ENCODE measurements at regions not wholly inside any gene's neighbourhood (a gene's known extent, or its start where the extent isn't known, plus 50 kb on each side); places are given as distances from the start of the nearest gene placed in this dataset.

DNA sequence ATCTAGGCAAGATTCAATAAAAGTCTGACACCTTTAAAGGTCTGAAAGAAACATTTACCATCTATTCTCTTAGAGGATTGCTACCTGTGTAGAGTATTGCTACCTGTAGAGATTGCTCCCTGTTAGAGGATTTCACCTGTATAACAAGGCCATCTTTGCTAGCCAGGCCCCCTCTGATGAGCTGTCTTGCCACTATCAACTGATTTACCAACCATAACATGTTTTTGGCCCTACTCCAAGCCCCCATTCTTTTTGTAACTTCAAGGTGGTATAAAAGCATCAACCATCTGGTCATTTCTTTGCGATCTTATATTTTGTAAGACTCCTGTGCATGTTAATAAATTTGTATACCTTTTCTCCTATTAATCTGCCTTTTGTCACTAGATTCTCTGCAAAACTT is 424.7 kb upstream of the CAMK1G start:
- TF ChIP-seq, protein P1, sequence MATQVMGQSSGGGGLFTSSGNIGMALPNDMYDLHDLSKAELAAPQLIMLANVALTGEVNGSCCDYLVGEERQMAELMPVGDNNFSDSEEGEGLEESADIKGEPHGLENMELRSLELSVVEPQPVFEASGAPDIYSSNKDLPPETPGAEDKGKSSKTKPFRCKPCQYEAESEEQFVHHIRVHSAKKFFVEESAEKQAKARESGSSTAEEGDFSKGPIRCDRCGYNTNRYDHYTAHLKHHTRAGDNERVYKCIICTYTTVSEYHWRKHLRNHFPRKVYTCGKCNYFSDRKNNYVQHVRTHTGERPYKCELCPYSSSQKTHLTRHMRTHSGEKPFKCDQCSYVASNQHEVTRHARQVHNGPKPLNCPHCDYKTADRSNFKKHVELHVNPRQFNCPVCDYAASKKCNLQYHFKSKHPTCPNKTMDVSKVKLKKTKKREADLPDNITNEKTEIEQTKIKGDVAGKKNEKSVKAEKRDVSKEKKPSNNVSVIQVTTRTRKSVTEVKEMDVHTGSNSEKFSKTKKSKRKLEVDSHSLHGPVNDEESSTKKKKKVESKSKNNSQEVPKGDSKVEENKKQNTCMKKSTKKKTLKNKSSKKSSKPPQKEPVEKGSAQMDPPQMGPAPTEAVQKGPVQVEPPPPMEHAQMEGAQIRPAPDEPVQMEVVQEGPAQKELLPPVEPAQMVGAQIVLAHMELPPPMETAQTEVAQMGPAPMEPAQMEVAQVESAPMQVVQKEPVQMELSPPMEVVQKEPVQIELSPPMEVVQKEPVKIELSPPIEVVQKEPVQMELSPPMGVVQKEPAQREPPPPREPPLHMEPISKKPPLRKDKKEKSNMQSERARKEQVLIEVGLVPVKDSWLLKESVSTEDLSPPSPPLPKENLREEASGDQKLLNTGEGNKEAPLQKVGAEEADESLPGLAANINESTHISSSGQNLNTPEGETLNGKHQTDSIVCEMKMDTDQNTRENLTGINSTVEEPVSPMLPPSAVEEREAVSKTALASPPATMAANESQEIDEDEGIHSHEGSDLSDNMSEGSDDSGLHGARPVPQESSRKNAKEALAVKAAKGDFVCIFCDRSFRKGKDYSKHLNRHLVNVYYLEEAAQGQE (IDR thresholded peaks at IDR 0.05; ENCODE audit: low read depth): no peak
- TF ChIP-seq RAD21 (IDR thresholded peaks at IDR 0.05; ENCODE audit: low read depth) (no peak), CEBPB (IDR thresholded peaks at IDR 0.05) (no peak), CREB1 (IDR thresholded peaks at IDR 0.05; ENCODE audit: low read depth) (no peak)

DNA sequence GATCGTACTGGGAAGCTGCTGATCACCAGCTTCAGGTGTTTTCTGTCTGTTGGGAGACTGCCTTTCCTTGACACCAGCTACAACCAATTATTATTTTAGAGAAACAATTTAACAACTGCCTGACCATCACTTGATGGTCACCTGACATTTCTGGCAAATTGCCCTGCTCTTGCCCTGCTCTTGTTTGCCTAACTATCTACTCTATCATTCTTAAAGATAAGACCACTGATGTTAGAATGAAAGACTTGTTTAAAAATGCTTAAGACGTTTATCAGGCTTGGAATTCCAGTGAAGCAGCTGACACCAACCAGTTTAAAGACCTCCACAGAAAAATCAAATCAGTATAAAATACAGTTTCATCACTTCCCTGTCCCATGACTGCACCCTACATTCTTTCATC is 423.3 kb upstream of the CAMK1G start:
- TF ChIP-seq, protein P1 (IDR thresholded peaks at IDR 0.05; ENCODE audit: low read depth): no peak
- TF ChIP-seq RAD21 (IDR thresholded peaks at IDR 0.05; ENCODE audit: low read depth) (no peak), TCF12 (IDR thresholded peaks at IDR 0.05; ENCODE audit: low read depth) (no peak), CEBPB (IDR thresholded peaks at IDR 0.05) (no peak), FOXM1 (IDR thresholded peaks at IDR 0.05; ENCODE audit: borderline replicate concordance, low read depth) (no peak), ZBTB7A (IDR thresholded peaks at IDR 0.05; ENCODE audit: low read depth) (no peak), CREB1 (IDR thresholded peaks at IDR 0.05; ENCODE audit: low read depth) (no peak), NFIC (IDR thresholded peaks at IDR 0.05) (no peak), EP300 (IDR thresholded peaks at IDR 0.05; ENCODE audit: borderline replicate concordance) (no peak), TAF1 (IDR thresholded peaks at IDR 0.05; ENCODE audit: low read depth) (no peak), YY1 (IDR thresholded peaks at IDR 0.05; ENCODE audit: low read depth) (no peak), TEAD4 (IDR thresholded peaks at IDR 0.05) (no peak), EGR1 (IDR thresholded peaks at IDR 0.05) (no peak)
- TF ChIP-seq, protein P2, sequence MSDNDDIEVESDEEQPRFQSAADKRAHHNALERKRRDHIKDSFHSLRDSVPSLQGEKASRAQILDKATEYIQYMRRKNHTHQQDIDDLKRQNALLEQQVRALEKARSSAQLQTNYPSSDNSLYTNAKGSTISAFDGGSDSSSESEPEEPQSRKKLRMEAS (IDR thresholded peaks at IDR 0.05): no peak
- TF ChIP-seq, protein P3, sequence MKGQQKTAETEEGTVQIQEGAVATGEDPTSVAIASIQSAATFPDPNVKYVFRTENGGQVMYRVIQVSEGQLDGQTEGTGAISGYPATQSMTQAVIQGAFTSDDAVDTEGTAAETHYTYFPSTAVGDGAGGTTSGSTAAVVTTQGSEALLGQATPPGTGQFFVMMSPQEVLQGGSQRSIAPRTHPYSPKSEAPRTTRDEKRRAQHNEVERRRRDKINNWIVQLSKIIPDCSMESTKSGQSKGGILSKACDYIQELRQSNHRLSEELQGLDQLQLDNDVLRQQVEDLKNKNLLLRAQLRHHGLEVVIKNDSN (IDR thresholded peaks at IDR 0.05): no peak

DNA sequence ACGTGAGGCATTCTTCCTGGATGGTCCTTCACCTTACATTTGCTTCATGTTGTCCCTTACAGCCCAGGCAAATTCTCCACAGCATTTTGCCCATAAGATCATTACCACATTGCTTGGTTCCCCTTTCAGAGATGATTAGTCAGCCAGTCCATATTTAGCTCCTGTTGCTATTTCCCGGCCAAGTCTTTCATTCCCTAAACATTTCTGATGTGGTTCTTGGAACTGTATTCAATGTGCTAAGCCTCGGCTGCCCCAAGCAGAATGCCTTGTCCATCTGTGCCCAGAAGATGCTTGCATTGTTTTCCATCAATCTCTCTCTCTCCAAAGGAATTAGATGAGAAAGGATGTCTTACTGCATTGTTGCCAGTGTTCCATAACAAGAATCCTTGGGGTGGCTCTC is 420.9 kb upstream of the CAMK1G start:
- no peak for TF ChIP-seq YY1 (IDR thresholded peaks at IDR 0.05; ENCODE audit: low read depth)
- TF ChIP-seq, protein P3 (IDR thresholded peaks at IDR 0.05): no peak

DNA sequence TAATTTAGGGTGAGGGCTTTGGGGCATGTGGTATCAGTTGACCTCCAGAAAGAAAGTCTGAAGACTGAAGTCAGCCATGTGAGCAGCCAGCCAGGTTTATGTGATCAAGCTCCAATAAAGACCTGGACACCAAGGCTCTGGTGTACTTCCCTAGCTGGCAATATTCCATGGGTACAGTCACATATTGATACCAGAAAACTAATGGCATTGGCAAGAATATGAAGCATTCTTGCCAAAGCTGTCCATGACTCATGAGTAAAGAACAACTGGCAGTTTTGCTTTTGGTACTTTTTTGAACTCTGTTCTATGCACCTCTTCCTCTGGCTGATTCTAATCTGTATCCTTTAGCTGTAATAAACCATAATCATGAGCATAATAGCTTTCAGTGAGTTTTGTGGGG is 415.3 kb upstream of the CAMK1G start:
- TF ChIP-seq CREB1 (IDR thresholded peaks at IDR 0.05; ENCODE audit: low read depth) (no peak), YY1 (IDR thresholded peaks at IDR 0.05; ENCODE audit: low read depth) (no peak), EGR1 (IDR thresholded peaks at IDR 0.05) (no peak), TEAD4 (IDR thresholded peaks at IDR 0.05) (no peak), TAF1 (IDR thresholded peaks at IDR 0.05; ENCODE audit: low read depth) (no peak), RAD21 (IDR thresholded peaks at IDR 0.05; ENCODE audit: low read depth) (no peak), NFIC (IDR thresholded peaks at IDR 0.05) (no peak), FOXM1 (IDR thresholded peaks at IDR 0.05; ENCODE audit: borderline replicate concordance, low read depth) (no peak), TCF12 (IDR thresholded peaks at IDR 0.05; ENCODE audit: low read depth) (no peak), ZBTB7A (IDR thresholded peaks at IDR 0.05; ENCODE audit: low read depth) (no peak), CEBPB (IDR thresholded peaks at IDR 0.05) (no peak), EP300 (IDR thresholded peaks at IDR 0.05; ENCODE audit: borderline replicate concordance) (no peak)
- TF ChIP-seq, protein P3 (IDR thresholded peaks at IDR 0.05): no peak
- TF ChIP-seq, protein P1 (IDR thresholded peaks at IDR 0.05; ENCODE audit: low read depth): no peak
- TF ChIP-seq, protein P2 (IDR thresholded peaks at IDR 0.05): no peak

DNA sequence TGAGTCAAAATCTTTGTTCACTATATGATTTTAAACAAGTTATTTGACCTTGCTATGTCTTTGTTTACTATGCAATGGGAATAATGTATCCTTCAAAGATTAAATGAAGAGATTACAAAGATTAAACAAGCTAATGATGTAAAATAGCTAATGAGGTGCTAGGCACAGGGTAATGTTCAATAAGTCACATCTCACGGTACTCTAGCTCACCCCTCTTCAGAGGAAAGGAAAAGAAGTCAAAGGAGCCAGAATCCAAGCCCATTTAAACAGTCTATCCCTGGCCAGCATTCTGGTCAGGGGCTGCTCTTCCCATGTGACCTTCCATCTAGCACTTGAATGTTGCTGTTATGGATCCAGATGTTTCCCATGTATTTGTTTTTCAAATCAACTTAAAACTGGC is 412.4 kb upstream of the CAMK1G start:
- TF ChIP-seq TAF1 (IDR thresholded peaks at IDR 0.05; ENCODE audit: low read depth) (no peak), TCF12 (IDR thresholded peaks at IDR 0.05; ENCODE audit: low read depth) (no peak), CREB1 (IDR thresholded peaks at IDR 0.05; ENCODE audit: low read depth) (no peak), TEAD4 (IDR thresholded peaks at IDR 0.05) (no peak), ZBTB7A (IDR thresholded peaks at IDR 0.05; ENCODE audit: low read depth) (no peak), CEBPB (IDR thresholded peaks at IDR 0.05) (no peak), NFIC (IDR thresholded peaks at IDR 0.05) (no peak), FOXM1 (IDR thresholded peaks at IDR 0.05; ENCODE audit: borderline replicate concordance, low read depth) (no peak), EP300 (IDR thresholded peaks at IDR 0.05; ENCODE audit: borderline replicate concordance) (no peak), RAD21 (IDR thresholded peaks at IDR 0.05; ENCODE audit: low read depth) (no peak), YY1 (IDR thresholded peaks at IDR 0.05; ENCODE audit: low read depth) (no peak), EGR1 (IDR thresholded peaks at IDR 0.05) (no peak)
- TF ChIP-seq, protein P2 (IDR thresholded peaks at IDR 0.05): no peak
- TF ChIP-seq, protein P3 (IDR thresholded peaks at IDR 0.05): no peak
- TF ChIP-seq, protein P1 (IDR thresholded peaks at IDR 0.05; ENCODE audit: low read depth): no peak

Data from Ishikawa (cell line).